Thyroid gland (tissue), 4 donors: ENCODE measurements at regions not wholly inside any gene's neighbourhood (a gene's known extent, or its start where the extent isn't known, plus 50 kb on each side); places are given as distances from the start of the nearest gene placed in this dataset.

ENCODE experiments used
- DNase-seq, 2 donors: peaks; one replicate each; pipeline ENCODE4 v3.0.0-alpha.2; 2019
- H3K27ac ChIP-seq, 3 donors: fragments of 200-600 bp; sonication (generic); 1 replicate in 2 of 3; 2 replicates in 1 of 3; pipeline ENCODE4 v1.5.1; 2016 to 2019; ENCODE audit warnings: mild to moderate bottlenecking in 1 of 3, moderate library complexity in 1 of 3
- H3K27me3 ChIP-seq: fragments of 200-600 bp; sonication (generic); one replicate; pipeline ENCODE4 v1.5.1; 2019
- H3K36me3 ChIP-seq, 2 donors: fragments of 200-600 bp; sonication (generic); one replicate each; pipeline ENCODE4 v1.5.1; 2016 to 2019
- H3K4me1 ChIP-seq, 2 donors: fragments of 200-600 bp; sonication (generic); one replicate each; pipeline ENCODE4 v1.5.1; 2017 to 2019
- H3K4me3 ChIP-seq, 3 donors: fragments of 200-600 bp; sonication (generic); replicated peaks in 1 of 3; 1 replicate in 2 of 3; 2 replicates in 1 of 3; pipeline ENCODE4 v1.5.1; 2016; ENCODE audit warnings: mild to moderate bottlenecking in 1 of 3
- H3K9me3 ChIP-seq: fragments of 200-600 bp; sonication (generic); one replicate; pipeline ENCODE4 v1.5.1; 2017
- CTCF ChIP-seq, 6 experiments: fragments of 200-600 bp in 3 of 6; fragments of 450-650 bp in 3 of 6; sonication (generic) in 3 of 6; IDR thresholded peaks; one replicate each; pipeline ENCODE4 v1.5.1; 2016 to 2019; ENCODE audit warnings: antibody characterized with exemption in 6 of 6, mild to moderate bottlenecking in 2 of 6, inconsistent platforms in 1 of 6, moderate library complexity in 1 of 6
- POLR2A ChIP-seq, 2 donors: fragments of 450-650 bp; IDR thresholded peaks; one replicate each; pipeline ENCODE4 v1.6.1; 2017; ENCODE audit warnings: antibody characterized with exemption in 2 of 2, mild to moderate bottlenecking in 2 of 2, moderate library complexity in 1 of 2
- WGBS, 2 donors: methylation state at CpG; one replicate each; pipeline ENCODE4 v1.1.5; 2017; 5-methylcytosine and 5-hydroxymethylcytosine counted together
- intact Hi-C: fragments of 100-400 bp; cut with DNase I; formaldehyde crosslinking; loops from one replicate; pipeline ENCODE4 v1.15.1; 2023

- H3K27me3 ChIP-seq: no peaks in the 10 kb centered on the region
- H3K36me3 ChIP-seq: no peaks in the 10 kb centered on the region
- intact Hi-C loops: no loop called here
- TF ChIP-seq CTCF (IDR thresholded peaks at IDR 0.05) (no peak), POLR2A (IDR thresholded peaks at IDR 0.05) (no peak)
- WGBS, 2 donors: 41 to 50% methylated on average over 5 of the region's 5 CpGs
- no peak overlapping the region for H3K4me3 ChIP-seq
- no peak overlapping the region for H3K27ac ChIP-seq
- no peaks in the 10 kb centered on the region for H3K4me1 ChIP-seq
- DNase-seq: no peak
- no peaks in the 10 kb centered on the region for H3K9me3 ChIP-seq
Measured at GRCh38 chr4:13982010-13982409, 354.5 kb upstream of the BOD1L1 start.

GRCh38 chr4:13983189-13983790, 355.8 kb upstream of the BOD1L1 start:
- WGBS, 2 donors: 73 to 78% methylated on average over 3 of the region's 3 CpGs
- Histone ChIP-seq H3K36me3 (no peaks in the 10 kb centered on the region), H3K9me3 (no peaks in the 10 kb centered on the region), H3K4me1 (no peaks in the 10 kb centered on the region), H3K27me3 (no peaks in the 10 kb centered on the region), H3K27ac (no peak overlapping the region), H3K4me3 (no peak overlapping the region)
- intact Hi-C loops: no loop called here
- no peak for DNase-seq
- TF ChIP-seq POLR2A (IDR thresholded peaks at IDR 0.05) (no peak), CTCF (IDR thresholded peaks at IDR 0.05) (no peak)

GRCh38 chr4:13984991-13985800, 357.7 kb upstream of the BOD1L1 start:
- Histone ChIP-seq H3K36me3 (no peaks in the 10 kb centered on the region), H3K9me3 (no peaks in the 10 kb centered on the region), H3K4me1 (no peaks in the 10 kb centered on the region), H3K27ac (no peak overlapping the region), H3K4me3 (no peak overlapping the region), H3K27me3 (no peaks in the 10 kb centered on the region)
- no peak for DNase-seq
- 30 to 38% methylated on average over 3 of the region's 3 CpGs for WGBS, 2 donors
- intact Hi-C loops: no loop called here
- TF ChIP-seq CTCF (IDR thresholded peaks at IDR 0.05) (no peak), POLR2A (IDR thresholded peaks at IDR 0.05) (no peak)

GRCh38 chr4:13985837-13986236, 358.3 kb upstream of the BOD1L1 start:
- 66 to 71% methylated on average over 3 of the region's 3 CpGs for WGBS, 2 donors
- no peaks in the 10 kb centered on the region for H3K36me3 ChIP-seq
- no peak overlapping the region for H3K4me3 ChIP-seq
- H3K9me3 ChIP-seq: no peaks in the 10 kb centered on the region
- H3K4me1 ChIP-seq: no peaks in the 10 kb centered on the region
- intact Hi-C loops: no loop called here
- no peak for TF ChIP-seq POLR2A (IDR thresholded peaks at IDR 0.05)
- TF ChIP-seq CTCF (IDR thresholded peaks at IDR 0.05): no peak
- DNase-seq: no peak
- no peak overlapping the region for H3K27ac ChIP-seq
- no peaks in the 10 kb centered on the region for H3K27me3 ChIP-seq

GRCh38 chr4:13986548-13986947, 359.0 kb upstream of the BOD1L1 start:
- WGBS, 2 donors: 73% methylated on average over 4 of the region's 4 CpGs
- no peak overlapping the region for H3K27ac ChIP-seq
- intact Hi-C loops: no loop called here
- no peaks in the 10 kb centered on the region for H3K27me3 ChIP-seq
- no peak overlapping the region for H3K4me3 ChIP-seq
- DNase-seq: no peak
- H3K36me3 ChIP-seq: no peaks in the 10 kb centered on the region
- TF ChIP-seq POLR2A (IDR thresholded peaks at IDR 0.05): no peak
- TF ChIP-seq CTCF (IDR thresholded peaks at IDR 0.05): no peak
- H3K4me1 ChIP-seq: no peaks in the 10 kb centered on the region
- H3K9me3 ChIP-seq: no peaks in the 10 kb centered on the region
